HG03025 (cell line): ENCODE measurements at regions not wholly inside any gene's neighbourhood (a gene's known extent, or its start where the extent isn't known, plus 50 kb on each side); places are given as distances from the start of the nearest gene placed in this dataset.

Source experiments
- ATAC-seq: cut with Tn5 transposase; IDR thresholded peaks from one replicate; pipeline ENCODE4 v1.9.1; 2021; ENCODE audit warnings: mild to moderate bottlenecking, moderate library complexity; ENCODE audit not compliant: unreplicated experiment, low FRiP score

DNA sequence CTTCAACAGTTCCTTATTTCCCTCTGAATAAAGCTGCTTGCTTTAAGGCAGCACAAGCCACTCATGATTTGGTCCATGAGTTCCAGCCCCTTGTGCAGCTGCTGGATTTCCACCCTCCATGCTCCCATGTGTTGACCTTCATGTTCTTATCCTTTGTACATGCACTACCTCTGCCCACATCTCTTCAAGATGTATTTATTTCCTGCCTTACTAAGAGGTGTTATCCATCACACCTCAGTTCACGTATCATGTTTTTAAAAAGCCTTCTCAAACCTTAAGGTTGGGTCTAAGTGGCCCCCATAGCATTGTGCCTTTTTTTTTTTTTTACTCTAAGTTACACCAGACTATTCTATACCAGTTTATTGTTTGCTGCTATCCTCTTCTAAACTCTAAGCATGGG, 107.7 kb downstream of the SIPA1L2 start:
- no peak for ATAC-seq

DNA sequence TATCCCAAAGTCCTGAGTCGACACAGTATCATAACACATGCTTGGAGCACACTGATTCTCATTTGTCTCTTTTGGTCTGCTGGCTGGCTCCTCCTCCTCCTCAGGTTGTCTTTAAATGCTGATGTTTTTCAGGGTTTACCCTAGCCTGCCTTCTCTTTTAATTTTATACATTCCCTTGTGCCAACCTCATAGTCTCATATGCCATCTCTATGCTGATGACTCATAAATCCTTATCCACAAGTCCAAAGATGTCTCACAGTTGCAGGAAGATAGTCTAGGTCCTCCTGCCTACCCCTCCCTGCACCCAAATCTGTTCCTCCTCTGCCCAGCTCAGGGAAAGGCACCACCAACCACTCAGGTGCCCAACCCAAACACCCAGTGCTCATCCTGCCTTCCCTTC, 108.3 kb downstream of the SIPA1L2 start:
- no peak for ATAC-seq

DNA sequence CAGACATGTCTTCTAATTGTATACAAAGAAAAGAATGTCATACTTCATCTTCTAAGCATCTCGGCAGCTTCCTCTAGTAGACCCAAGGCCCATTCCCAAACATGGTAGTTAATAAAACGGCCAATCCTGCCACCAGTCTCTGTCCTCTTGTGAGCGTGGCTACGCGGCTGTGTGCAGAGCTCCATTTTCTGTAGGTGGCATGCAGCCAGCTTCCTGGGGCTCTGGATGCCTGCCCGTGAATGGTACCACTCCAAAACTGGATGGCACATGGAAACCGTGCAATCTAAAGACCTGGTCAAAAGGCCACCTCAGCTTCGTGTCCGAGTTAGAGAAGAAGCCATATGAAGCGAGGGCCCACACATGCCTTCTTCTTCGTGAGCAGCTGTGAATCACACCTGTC, 110.7 kb downstream of the SIPA1L2 start:
- no peak for ATAC-seq

DNA sequence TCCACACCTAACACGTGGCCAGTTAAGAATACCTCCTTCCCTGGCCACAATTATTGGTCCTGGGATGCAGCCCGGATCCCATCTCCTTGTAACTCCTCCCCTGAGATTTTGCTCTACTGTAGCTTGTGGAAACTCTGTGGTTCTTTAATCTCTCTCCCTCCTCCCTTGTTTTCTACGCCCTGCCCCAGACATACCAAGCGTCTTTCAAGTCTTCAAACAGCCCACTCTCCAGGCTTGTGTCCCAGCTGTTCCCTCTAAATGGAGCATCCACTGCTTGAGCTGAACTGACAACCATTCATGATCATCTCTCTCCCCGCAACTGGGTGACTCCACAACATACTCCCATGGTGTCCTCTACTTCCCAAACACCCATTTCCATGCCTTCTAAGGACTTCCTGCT, 111.6 kb downstream of the SIPA1L2 start:
- no peak for ATAC-seq

DNA sequence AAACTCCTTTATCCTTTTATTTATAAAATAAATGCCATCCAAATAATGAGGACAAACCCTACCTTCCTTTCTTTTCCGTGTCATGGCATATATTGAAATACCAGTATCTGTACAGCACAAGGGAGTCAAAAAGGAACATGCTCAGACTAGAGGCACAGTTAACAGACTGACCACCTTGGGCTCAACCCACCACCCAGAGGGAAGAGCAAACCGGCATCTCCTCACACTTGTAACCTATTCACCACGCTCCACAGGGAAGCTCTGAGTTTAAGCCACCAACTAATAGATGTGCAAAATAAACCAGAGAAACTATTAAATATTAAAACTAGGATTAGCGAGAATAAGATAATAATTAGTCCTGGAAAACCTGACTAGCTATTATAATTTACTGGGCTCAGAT, 112.7 kb downstream of the SIPA1L2 start:
- no peak for ATAC-seq

DNA sequence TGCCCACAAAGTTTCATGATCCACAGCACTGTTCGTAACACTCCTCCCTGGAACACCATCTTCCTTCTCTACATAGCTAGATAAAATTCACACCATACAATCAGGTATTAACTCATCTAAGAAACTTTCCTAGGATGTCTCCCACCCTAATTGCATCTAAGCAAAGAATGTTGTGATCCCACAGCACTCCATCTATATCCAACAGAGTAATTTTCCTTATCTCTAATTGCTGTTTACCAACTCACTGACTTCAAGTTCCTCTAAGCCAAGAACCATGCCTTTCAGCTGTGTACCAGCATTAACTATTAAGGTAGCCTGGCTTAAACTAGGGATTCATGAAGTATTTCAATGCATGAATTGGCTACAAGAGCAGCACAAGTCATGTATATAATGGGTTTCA, 114.2 kb downstream of the SIPA1L2 start:
- ATAC-seq, result no peak

DNA sequence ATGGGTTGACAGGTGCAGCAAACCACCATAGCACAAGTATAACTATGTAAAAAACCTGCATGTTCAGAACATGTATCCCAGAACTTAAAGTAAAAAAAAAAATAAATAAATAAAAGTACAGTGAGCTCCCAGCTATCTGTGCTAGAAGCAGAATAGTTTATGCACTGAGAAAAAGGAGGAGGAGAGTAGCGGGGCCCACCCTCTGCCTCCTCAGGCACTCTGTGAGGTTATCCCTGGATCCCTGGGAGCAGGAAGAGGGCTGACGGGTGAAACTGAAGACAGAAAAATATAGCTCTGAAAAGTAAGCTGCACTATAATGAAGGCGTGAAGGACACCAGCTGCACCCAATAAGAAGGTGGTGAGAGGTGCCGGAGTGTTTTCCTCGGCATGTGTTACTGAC, 117.2 kb downstream of the SIPA1L2 start:
- ATAC-seq, result no peak

DNA sequence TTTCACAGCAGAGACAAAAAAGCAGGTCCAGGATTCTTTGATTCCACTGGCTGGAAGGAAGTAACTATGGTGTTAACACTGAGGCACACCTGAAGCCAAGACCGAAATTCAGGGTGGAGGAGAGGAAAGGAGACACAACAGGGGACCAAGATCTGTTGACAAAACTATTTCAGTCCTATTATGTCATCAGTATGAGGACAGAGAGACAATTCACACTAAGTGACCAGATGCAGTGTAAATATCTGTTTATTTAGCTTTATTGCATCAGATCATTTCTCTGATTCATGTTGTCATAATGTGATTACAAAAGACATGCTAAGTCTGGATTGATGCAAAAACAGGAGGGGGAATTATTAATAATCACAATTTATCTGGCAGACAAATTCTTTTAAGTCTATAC, 118.8 kb downstream of the SIPA1L2 start:
- ATAC-seq, result no peak

DNA sequence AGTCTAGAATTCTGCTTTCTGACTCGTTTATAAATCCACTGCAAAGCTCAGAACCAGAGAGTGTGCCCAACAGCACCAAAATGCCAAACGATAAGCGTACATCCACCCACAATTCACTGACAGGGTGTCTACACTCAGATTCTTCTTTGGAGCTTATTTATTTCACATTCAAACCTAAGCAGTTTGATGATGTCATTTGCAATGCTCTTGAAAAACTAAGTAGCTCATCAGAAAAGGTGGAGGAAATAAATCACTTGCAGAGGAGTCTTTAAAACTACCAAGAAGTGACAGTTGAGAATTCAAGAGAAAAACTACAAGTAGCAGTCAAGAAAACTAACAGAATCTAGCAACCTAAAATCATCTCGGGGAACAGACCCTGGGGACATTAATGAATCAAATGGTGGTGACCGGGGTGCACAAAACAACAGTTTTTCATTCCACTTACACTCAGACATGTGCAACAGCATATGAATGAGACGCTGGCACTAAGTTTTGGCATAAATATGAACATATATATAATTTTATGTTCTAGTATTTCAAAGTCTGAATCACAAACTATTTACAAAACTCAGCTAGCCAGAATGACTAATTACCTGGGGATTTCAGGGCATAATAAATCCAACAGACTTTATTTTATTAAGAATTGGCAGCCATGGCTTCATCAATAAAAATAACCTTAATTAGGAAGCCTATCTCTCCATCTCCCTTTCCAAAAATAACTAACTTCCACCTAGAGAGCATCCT, 119.4 kb downstream of the SIPA1L2 start:
- ATAC-seq, result no peak

DNA sequence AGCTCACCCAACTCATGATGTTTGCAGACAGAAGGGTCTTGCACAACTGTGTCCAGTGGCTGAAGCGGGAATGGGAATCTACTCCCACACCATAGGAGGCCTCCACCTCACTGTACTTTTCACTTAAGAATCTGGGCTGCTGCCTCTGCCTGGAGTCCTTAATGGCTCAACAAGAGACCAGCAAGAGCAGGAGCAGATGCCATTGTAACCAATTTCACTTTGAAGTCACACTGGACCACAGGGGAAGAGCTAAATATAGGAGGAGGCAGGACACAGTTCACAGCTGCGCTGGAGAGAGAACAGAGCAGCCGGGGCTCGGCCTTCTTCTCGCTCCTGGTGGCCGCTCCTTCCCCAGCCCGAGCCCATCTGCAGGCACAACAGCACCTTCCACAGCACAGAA, 120.4 kb downstream of the SIPA1L2 start:
- no peak for ATAC-seq

DNA sequence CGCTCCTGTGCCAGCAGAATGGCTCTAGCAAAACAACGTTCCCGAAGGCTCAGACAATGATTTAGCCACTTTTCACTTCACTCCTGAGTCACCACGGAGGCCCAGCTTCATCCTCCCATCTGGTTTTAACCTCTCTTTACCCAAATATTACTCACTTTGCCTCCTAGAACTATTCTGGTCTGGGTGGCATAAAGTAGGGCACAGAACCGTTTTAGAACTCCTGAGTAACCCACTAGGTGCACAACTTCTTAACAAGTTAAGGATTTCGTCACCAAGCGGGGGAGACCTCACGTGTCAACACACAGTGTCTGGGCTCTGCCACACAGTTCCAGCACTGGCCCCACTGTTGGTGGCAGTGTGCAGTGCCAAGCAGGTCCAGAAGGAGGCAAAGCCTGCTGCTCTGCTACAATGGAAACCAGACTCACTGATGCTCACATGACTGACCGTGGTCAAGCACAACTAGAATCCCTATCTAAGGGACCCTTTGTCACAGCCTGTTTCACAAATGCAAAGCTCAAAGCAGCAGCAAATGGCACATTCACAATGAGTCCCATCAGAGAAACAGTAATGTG, 121.7 kb downstream of the SIPA1L2 start:
- ATAC-seq, result no peak

DNA sequence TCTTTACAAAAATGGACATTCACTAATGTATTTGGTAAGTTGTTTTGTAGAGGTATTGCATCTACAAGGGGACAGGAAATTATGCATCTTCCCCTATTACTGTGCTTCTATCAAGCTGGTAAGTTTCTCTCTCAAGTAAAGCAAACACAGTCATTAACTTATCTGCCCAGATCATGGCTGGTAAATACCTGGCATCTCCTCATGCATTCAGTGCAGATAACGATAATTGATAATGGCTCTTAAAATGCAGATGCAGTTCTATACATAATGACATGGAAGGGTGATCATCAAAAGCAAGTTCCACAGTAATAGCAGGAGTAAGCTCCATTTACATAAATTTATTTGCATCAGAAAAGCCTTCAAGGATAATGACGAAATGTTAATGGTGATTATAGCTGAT, 122.4 kb downstream of the SIPA1L2 start:
- ATAC-seq, result no peak

DNA sequence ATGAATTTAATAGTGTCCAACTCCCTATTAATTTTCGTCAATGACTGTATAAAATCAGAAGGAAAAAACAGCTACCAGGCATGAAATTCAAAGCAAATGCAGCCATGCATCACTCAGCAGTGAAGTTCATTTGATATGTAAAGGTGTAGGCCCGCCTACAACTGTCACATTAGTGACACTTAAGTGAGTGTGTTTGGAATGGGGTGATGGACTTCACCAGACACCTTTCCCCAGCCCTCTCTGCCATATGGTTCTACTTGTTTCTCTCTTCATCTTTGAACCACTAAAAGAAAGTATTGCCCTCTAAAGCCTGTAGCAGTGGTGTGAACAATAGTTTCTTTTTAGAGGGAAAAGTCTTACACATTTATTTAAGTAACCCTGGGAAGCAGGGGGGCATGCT, 124.0 kb downstream of the SIPA1L2 start:
- ATAC-seq, result no peak

DNA sequence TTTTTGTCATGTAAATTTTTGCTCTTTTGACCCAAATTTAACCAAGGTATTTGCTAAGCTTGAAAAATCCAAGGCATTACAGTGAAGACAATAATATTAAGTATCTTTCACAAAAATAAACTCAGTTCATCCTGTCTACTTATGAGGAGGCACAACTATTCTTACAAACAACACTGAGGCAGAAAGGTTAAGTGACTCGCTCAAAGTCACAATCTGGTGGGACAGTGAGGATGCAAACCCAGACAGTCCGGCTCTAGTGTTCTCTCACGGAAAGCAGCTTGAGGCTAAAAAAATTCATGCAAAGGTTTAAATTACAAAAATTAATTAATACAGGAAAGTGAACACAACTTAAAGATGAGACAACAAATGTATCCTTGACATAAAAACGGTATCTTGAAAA, 125.3 kb downstream of the SIPA1L2 start:
- no peak for ATAC-seq

DNA sequence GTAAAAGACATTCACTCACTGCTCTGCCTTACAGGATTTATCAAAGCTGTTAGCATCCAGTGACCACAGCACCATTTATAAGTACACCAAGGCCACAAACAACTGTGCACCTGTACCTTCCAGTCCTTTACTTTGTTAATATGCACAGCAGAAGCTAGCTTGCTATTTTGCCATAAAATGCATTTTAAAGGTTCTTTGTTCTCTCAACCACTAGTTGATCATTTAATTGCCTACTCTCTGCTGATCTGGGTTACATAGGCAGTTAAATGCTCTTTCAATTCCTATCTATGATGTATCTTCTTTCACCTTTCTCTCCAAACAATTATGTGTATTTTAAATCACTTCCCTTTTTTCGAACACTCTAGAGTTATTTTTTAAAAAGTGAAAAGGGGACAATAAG, 126.4 kb downstream of the SIPA1L2 start:
- ATAC-seq, result no peak

DNA sequence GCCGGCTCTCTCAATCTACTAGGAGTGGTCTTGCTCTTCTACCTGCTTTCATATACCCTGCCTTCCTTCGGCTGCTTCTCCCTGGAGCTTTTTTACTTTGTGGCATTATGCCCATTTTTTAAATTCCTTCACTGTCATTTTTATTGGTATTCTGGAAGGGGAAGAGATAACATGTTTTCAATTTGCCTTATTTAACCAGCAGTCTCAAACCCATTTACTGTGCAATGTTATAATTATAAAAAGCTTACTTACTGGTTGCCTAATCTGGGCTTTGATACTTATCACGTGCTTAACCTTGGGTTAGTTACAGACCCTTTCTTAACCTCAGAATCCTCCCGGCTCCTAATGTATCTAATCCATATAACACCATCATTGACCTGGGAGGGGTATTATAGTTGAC, 128.1 kb downstream of the SIPA1L2 start:
- ATAC-seq, result no peak

DNA sequence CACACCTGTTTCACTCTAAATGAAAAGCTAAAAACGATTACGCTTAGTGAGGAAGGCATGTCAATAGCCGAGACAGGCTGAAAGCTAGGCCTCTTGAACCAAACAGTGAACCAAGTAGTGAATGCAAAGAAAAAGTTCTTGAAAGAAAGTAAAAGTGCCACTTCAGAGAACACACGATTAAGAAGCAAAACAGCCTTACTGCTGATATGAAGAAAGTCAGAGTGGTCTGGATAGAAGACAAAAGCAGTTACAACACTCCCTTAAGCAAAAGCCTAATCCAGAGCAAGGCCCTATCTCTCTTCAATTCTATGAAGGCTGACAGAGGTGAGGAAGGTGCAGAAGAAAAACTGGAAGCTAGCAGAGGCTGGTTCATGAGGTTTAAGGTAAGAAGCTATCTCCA, 130.7 kb downstream of the SIPA1L2 start:
- no peak for ATAC-seq

DNA sequence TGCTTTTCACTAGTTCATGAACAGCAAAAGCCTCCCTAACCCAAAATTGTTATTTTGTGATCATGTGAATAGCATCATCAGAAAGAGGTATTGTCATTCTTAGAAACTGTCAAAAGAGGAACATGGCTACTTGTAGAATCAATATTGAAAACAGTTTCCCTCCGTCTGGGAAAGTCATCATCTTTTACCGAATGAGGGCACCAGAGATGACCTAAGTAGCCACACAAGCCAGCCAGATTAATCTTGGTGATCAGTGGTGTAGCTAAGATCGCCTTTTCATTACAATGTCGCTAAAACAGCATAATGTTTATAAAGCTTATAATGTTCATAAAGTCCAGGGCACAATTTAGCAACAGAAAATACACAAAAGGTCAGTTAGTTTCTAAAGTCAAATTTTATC, 136.1 kb downstream of the SIPA1L2 start:
- ATAC-seq, result no peak

DNA sequence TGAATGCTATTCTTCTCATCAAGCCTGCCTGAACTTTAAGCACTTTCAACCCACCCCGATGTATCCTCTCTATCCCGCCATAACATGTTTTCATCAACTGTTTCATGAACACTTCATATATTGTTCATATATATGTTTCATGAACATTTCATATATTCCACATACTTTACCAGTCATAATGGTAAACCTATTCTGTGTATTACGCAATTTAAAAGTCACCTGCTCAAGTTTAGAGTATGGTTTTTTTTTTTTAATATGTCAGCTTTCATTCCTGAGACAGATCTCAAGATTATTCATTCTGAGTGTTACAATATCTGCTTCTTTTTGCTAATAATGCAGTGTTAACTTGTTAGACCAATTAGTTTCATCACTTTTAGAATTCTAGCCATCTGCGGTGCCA, 140.7 kb downstream of the SIPA1L2 start:
- ATAC-seq, result no peak

DNA sequence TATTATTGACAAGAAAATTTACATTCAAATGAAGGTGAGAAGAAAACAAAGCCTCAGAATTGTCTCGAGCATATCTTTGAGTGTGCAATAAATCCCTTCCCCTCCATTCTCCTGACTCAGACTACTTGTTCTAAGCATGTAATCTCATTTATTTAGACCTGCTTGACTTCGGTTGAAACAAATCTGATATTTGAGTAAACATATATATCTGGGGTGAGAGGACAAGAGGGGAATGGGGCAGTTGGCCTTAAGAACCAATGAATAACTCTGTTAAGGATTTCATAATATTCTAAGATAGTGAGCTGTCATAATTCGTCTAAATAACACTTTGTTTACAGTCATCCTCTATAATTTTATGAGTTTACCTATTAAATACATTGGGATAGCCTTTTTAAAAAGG, 142.7 kb downstream of the SIPA1L2 start:
- ATAC-seq, result no peak

DNA sequence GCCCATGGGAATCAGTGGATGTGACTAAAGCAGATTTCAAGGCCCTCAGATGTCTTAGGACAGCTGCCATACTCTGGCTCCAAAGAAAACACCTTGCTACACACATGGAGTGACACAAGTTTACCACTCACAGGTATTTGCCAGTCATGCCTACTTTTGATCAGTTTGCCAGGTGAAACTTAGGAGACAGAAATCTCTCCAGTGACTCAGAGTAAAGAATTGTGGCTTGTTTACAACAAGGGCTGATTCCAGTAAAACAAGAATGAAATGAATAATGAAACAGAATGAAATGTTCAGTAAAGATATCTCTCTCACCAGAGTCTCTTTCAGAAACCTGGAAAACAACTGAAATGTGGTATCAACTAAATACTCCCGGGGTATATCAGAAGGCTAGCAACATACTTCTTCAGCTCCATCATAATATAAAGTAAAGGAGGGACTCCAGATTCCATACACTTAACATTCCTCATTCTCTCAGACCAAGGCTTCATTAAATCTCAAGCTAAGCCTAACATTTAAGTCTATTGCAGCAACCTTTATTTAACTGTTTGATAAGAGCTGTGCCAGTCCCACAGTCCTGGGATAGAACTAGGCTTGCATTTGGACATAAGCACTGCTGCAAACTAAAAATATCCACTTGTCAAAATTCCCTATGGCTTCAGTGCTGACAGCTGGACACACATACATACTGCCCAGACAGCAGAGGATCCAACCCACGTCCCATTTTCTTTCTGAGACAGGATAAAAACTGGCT, 143.3 kb downstream of the SIPA1L2 start:
- no peak for ATAC-seq

DNA sequence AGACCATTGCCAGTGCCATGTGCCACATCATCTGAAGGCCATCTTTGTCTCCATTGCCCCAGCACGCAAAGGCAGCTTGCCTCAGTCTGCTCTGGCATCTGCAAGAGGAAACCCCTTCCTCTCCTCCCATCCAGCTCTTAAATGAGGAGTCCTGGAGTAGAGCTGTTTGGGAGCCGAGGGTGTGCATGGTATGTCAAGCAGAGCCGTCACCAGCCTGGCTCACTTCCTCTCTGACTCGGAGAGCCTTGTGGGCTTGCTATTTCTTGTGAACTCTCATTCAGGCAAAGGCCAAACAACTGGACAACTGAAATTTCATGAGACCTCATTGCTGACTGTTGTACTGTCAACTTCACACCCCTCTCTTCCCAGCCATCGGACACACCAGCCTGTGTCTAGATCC, 143.9 kb downstream of the SIPA1L2 start:
- no peak for ATAC-seq
